HEK293 (cell line): ENCODE measurements at regions not wholly inside any gene's neighbourhood (a gene's known extent, or its start where the extent isn't known, plus 50 kb on each side); places are given as distances from the start of the nearest gene placed in this dataset.

ENCODE experiments used
- CTCF ChIP-seq: fragments of 450-650 bp; formaldehyde crosslinking; IDR thresholded peaks from 2 replicates; pipeline ENCODE4 v1.5.1; 2016; ENCODE audit warnings: missing biosample characterization, missing genetic modification characterization
- ELK4 ChIP-seq: IDR thresholded peaks from 2 replicates; pipeline ENCODE4 v1.6.1; 2011; ENCODE audit warnings: mild to moderate bottlenecking, low read depth, low read length, borderline replicate concordance
- OSR2 ChIP-seq: fragments of 450-650 bp; formaldehyde crosslinking; IDR thresholded peaks from 2 replicates; pipeline ENCODE4 v1.5.1; 2016; ENCODE audit warnings: missing biosample characterization, missing genetic modification characterization
- SCRT1 ChIP-seq: fragments of 450-650 bp; formaldehyde crosslinking; IDR thresholded peaks from 2 replicates; pipeline ENCODE4 v1.5.1; 2016; ENCODE audit warnings: missing biosample characterization, missing genetic modification characterization, borderline replicate concordance
- SP2 ChIP-seq: fragments of 450-650 bp; formaldehyde crosslinking; IDR thresholded peaks from 2 replicates; pipeline ENCODE4 v1.5.1; 2016; ENCODE audit warnings: missing biosample characterization, missing genetic modification characterization
- SP7 ChIP-seq: fragments of 450-650 bp; formaldehyde crosslinking; IDR thresholded peaks from 2 replicates; pipeline ENCODE4 v1.5.1; 2016; ENCODE audit warnings: missing biosample characterization, missing genetic modification characterization
- ZNF274 ChIP-seq, 2 experiments: fragments of 200-500 bp in 1 of 2; fragments of 450-650 bp in 1 of 2; sonication (Bioruptor generic) in 1 of 2; formaldehyde crosslinking in 1 of 2; IDR thresholded peaks; 2 replicates each; pipeline versions ENCODE4 v1.5.1 to v1.6.1; 2014 to 2016; ENCODE audit warnings: borderline replicate concordance in 1 of 2, inconsistent platforms in 1 of 2, low read length in 1 of 2, missing biosample characterization in 1 of 2, missing genetic modification characterization in 1 of 2
- ZNF704 ChIP-seq: fragments of 450-650 bp; formaldehyde crosslinking; IDR thresholded peaks from 2 replicates; pipeline ENCODE4 v1.5.1; 2016; ENCODE audit warnings: missing biosample characterization, missing genetic modification characterization
- ZNF776 ChIP-seq: fragments of 450-650 bp; formaldehyde crosslinking; IDR thresholded peaks from 2 replicates; pipeline ENCODE4 v1.5.0; 2017; ENCODE audit warnings: missing biosample characterization, missing genetic modification characterization, borderline replicate concordance

GRCh38 chr6:12414096-12414675 lies 124.0 kb downstream of the EDN1 start:
- TF ChIP-seq ELK4 (no peak), ZNF776 (tag by site-specific recombination) (no peak), CTCF (tag by site-specific recombination) (no peak), SP7 (tag by site-specific recombination) (no peak), SCRT1 (tag by site-specific recombination) (no peak), ZNF704 (tag by site-specific recombination) (no peak), SP2 (tag by site-specific recombination) (no peak), ZNF274 (IDR thresholded peaks at IDR 0.05; ENCODE audit: low read length) (no peak), ZNF274 (tag by site-specific recombination; IDR thresholded peaks at IDR 0.05; ENCODE audit: borderline replicate concordance) (no peak), OSR2 (no peak)
